Neutrophil (primary cell): ENCODE measurements at regions not wholly inside any gene's neighbourhood (a gene's known extent, or its start where the extent isn't known, plus 50 kb on each side); places are given as distances from the start of the nearest gene placed in this dataset.

ENCODE experiments used
- H3K27ac ChIP-seq: fragments of 200-600 bp; sonication (generic); 2 replicates; pipeline ENCODE4 v1.5.1; 2016; ENCODE audit warnings: mild to moderate bottlenecking, moderate library complexity
- H3K27me3 ChIP-seq: fragments of 200-600 bp; sonication (generic); 2 replicates; pipeline ENCODE4 v1.6.0; 2016; ENCODE audit warnings: mild to moderate bottlenecking
- H3K36me3 ChIP-seq: fragments of 200-600 bp; sonication (generic); 2 replicates; pipeline ENCODE4 v1.5.1; 2017
- H3K4me1 ChIP-seq, 2 experiments: fragments of 200-600 bp in 1 of 2; sonication (generic) in 1 of 2; 1 replicate in 1 of 2; 2 replicates in 1 of 2; pipeline versions ENCODE4 v1.5.1 to v1.6.1; 2013 to 2016; ENCODE audit warnings: low read depth in 1 of 2, low read length in 1 of 2, mild to moderate bottlenecking in 1 of 2, moderate library complexity in 1 of 2; ENCODE audit not compliant: control insufficient read depth in 1 of 2, insufficient read depth in 1 of 2
- H3K4me3 ChIP-seq, 2 experiments: fragments of 200-600 bp in 1 of 2; sonication (generic) in 1 of 2; 1 replicate in 1 of 2; 2 replicates in 1 of 2; pipeline ENCODE4 v1.5.1; 2013 to 2016; ENCODE audit warnings: low read depth in 1 of 2, low read length in 1 of 2, mild to moderate bottlenecking in 1 of 2, moderate library complexity in 1 of 2
- H3K9me3 ChIP-seq: fragments of 200-600 bp; sonication (generic); 2 replicates; pipeline ENCODE4 v1.5.1; 2016
- TF ChIP-seq, protein P1 (sequence below): fragments of 200-600 bp; sonication (generic); IDR thresholded peaks from 2 replicates; pipeline ENCODE4 v1.5.1; 2016; ENCODE audit warnings: antibody characterized with exemption

DNA sequence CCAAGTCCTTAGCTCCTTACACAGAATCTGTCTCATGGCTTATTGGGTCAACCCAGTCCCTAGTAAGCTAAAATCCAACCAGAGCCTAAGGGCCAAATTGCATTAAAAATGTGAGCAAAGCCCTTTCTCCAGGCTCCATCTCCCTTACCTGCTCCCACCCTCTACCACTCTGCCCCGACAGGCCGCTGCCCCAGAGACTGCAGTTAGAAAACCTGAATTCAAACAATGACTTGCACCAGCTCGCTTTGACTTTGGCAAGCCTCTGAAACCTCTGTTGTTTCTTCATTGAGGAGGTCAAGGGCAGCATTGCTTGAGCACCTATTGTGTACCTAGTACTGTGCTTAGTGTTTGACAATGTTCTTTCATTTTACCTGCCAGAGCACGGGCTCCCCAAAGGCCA is 188.1 kb upstream of the PMEPA1 start:
- H3K27ac ChIP-seq, result no peak overlapping the region
- no peaks in the 10 kb centered on the region for H3K36me3 ChIP-seq
- H3K4me1 ChIP-seq, result no peaks in the 10 kb centered on the region
- peaks cover 25% of the 10 kb centered on the region for H3K27me3 ChIP-seq
- no peaks in the 10 kb centered on the region for H3K9me3 ChIP-seq
- TF ChIP-seq, protein P1, sequence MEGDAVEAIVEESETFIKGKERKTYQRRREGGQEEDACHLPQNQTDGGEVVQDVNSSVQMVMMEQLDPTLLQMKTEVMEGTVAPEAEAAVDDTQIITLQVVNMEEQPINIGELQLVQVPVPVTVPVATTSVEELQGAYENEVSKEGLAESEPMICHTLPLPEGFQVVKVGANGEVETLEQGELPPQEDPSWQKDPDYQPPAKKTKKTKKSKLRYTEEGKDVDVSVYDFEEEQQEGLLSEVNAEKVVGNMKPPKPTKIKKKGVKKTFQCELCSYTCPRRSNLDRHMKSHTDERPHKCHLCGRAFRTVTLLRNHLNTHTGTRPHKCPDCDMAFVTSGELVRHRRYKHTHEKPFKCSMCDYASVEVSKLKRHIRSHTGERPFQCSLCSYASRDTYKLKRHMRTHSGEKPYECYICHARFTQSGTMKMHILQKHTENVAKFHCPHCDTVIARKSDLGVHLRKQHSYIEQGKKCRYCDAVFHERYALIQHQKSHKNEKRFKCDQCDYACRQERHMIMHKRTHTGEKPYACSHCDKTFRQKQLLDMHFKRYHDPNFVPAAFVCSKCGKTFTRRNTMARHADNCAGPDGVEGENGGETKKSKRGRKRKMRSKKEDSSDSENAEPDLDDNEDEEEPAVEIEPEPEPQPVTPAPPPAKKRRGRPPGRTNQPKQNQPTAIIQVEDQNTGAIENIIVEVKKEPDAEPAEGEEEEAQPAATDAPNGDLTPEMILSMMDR, result no peak
- H3K4me3 ChIP-seq, result no peak overlapping the region

GRCh38 chr20:57897156-57897874 is 187.5 kb upstream of the PMEPA1 start:
- Histone ChIP-seq H3K27me3 (peaks cover 27% of the 10 kb centered on the region), H3K9me3 (no peaks in the 10 kb centered on the region), H3K36me3 (no peaks in the 10 kb centered on the region), H3K4me1 (no peaks in the 10 kb centered on the region), H3K27ac (no peak overlapping the region), H3K4me3 (no peak overlapping the region)
- TF ChIP-seq, protein P1, result no peak

DNA sequence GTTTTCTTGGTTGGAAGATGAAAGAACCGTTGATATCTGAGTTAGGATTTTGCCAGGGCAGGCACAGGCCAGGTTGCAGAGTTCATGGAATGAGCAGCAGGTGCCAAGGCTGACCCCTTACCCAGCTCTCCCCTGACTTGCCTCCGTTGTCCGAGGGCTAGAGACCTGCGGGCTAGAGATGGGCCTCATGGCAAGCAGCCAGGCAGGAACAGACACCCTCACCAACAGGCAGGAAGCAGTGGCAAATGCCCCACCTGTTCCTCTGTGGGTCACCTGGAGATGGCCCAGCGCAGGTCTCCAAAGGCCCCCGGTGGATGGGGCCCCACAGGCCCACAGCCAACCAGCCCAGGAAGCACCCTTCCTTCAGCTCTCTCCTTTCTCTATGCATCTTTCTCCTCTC is 186.7 kb upstream of the PMEPA1 start:
- peaks cover 24% of the 10 kb centered on the region for H3K27me3 ChIP-seq
- TF ChIP-seq, protein P1, result no peak
- no peaks in the 10 kb centered on the region for H3K9me3 ChIP-seq

GRCh38 chr20:57896017-57896416 is 186.2 kb upstream of the PMEPA1 start:
- no peaks in the 10 kb centered on the region for H3K9me3 ChIP-seq
- H3K4me3 ChIP-seq, result no peak overlapping the region
- H3K27me3 ChIP-seq, result peaks cover 19% of the 10 kb centered on the region
- no peaks in the 10 kb centered on the region for H3K36me3 ChIP-seq
- TF ChIP-seq, protein P1, result no peak
- H3K4me1 ChIP-seq, result no peaks in the 10 kb centered on the region
- no peak overlapping the region for H3K27ac ChIP-seq

More for the DNA sequence above, 186.7 kb upstream of the PMEPA1 start:
- no peak overlapping the region for H3K4me3 ChIP-seq
- H3K27ac ChIP-seq, result no peak overlapping the region
- no peaks in the 10 kb centered on the region for H3K36me3 ChIP-seq
- H3K4me1 ChIP-seq, result no peaks in the 10 kb centered on the region

- Histone ChIP-seq H3K27me3 (peaks cover 19% of the 10 kb centered on the region), H3K9me3 (no peaks in the 10 kb centered on the region), H3K4me3 (no peak overlapping the region), H3K36me3 (no peaks in the 10 kb centered on the region), H3K27ac (no peak overlapping the region), H3K4me1 (no peaks in the 10 kb centered on the region)
- TF ChIP-seq, protein P1, result no peak
Observed at GRCh38 chr20:57895161-57895855, 185.5 kb upstream of the PMEPA1 start.
